Heart left ventricle (tissue), 13 donors: ENCODE measurements at regions not wholly inside any gene's neighbourhood (a gene's known extent, or its start where the extent isn't known, plus 50 kb on each side); places are given as distances from the start of the nearest gene placed in this dataset.

Experiments
- CTCF ChIP-seq, 12 donors: fragments of 200-600 bp; sonication (generic) in 4 of 12; IDR thresholded peaks; one replicate each; pipeline versions ENCODE4 v1.5.0 to v1.8.0; 2018 to 2022; ENCODE audit warnings: antibody characterized with exemption in 12 of 12, mild to moderate bottlenecking in 5 of 12
- POLR2A ChIP-seq, 2 donors: fragments of 450-650 bp; IDR thresholded peaks; one replicate each; pipeline ENCODE4 v1.6.1; 2017; ENCODE audit warnings: antibody characterized with exemption in 2 of 2, mild to moderate bottlenecking in 2 of 2, moderate library complexity in 2 of 2
- donor health status: ischemic (EF 13 %, LVEDD 7.1; RV severe dilation, severe dysfunction).
- donor health status: DM: no; HTN: yes; CAD: no.
- donor health status: DM: no; HTN: no; CAD: no.
- donor health status: ischemic (EF 25% LVEDD 6.9; RV normal size, moderate dysfunction).
- donor health status: ischemic (EF 25% LVEDD 5.7; RV mildly dilated, moderate dysfunction).
- donor health status: ischemic (EF 35%, LVEDD 5.7; RV mildly dilated, moderate dysfunction).
- donor health status: nonischemic (EF 11% LVEDD 7.7; RV severe dilation, severe dysfunction).
- donor health status: DM: yes; HTN: yes; CAD: no.
- donor health status: PGD.
- donor health status: ischemic (EF 29% LVEDD 5.4; RV normal size, mild dysfunction).
- donor health status: nonischemic (EF 23%, LVEDD 6.1; RV moderate dilation, normal function).

GRCh38 chr6:14674867-14675648 lies 557.5 kb downstream of the CD83 start:
- TF ChIP-seq CTCF (IDR thresholded peaks at IDR 0.05) = no peak
- no peak for TF ChIP-seq POLR2A (IDR thresholded peaks at IDR 0.05)
